HEK293T (cell line): ENCODE measurements at regions not wholly inside any gene's neighbourhood (a gene's known extent, or its start where the extent isn't known, plus 50 kb on each side); places are given as distances from the start of the nearest gene placed in this dataset.
"Not testable (repeated sequence)": the region's sequence is repeated elsewhere in the genome, so short reads cannot be mapped to it uniquely, and the experiment has no call there.

Experiments
- ARNT ChIP-seq: fragments of 450-650 bp; IDR thresholded peaks from 2 replicates; pipeline ENCODE4 v1.6.1; 2017; ENCODE audit warnings: mild to moderate bottlenecking
- BHLHE40 ChIP-seq: fragments of 450-650 bp; IDR thresholded peaks from 2 replicates; pipeline ENCODE4 v1.6.1; 2016; ENCODE audit warnings: mild to moderate bottlenecking, moderate library complexity, borderline replicate concordance
- ELF4 ChIP-seq: fragments of 450-650 bp; IDR thresholded peaks from 2 replicates; pipeline ENCODE4 v1.6.1; 2017; ENCODE audit warnings: antibody characterized with exemption
- FOXK2 ChIP-seq: fragments of 450-650 bp; IDR thresholded peaks from 2 replicates; pipeline ENCODE4 v1.6.1; 2016; ENCODE audit warnings: mild to moderate bottlenecking
- FOXM1 ChIP-seq: fragments of 450-650 bp; IDR thresholded peaks from 2 replicates; pipeline ENCODE4 v1.6.1; 2017; ENCODE audit warnings: mild to moderate bottlenecking, borderline replicate concordance
- L3MBTL2 ChIP-seq: fragments of 450-650 bp; conservative IDR thresholded peaks from 2 replicates; pipeline ENCODE4 v1.6.1; 2016; ENCODE audit warnings: mild to moderate bottlenecking
- LEF1 ChIP-seq: fragments of 450-650 bp; IDR thresholded peaks from 2 replicates; pipeline ENCODE4 v1.6.1; 2017; ENCODE audit warnings: mild to moderate bottlenecking, borderline replicate concordance
- NFRKB ChIP-seq: fragments of 450-650 bp; IDR thresholded peaks from 2 replicates; pipeline ENCODE4 v1.6.1; 2016; ENCODE audit warnings: mild to moderate bottlenecking, moderate library complexity
- SP1 ChIP-seq: fragments of 450-650 bp; IDR thresholded peaks from 2 replicates; pipeline ENCODE4 v1.6.1; 2017
- SUZ12 ChIP-seq: fragments of 450-650 bp; IDR thresholded peaks from 2 replicates; pipeline ENCODE4 v1.6.1; 2016; ENCODE audit warnings: mild to moderate bottlenecking
- ZNF384 ChIP-seq: fragments of 450-650 bp; IDR thresholded peaks from 2 replicates; pipeline ENCODE4 v1.6.1; 2016

DNA sequence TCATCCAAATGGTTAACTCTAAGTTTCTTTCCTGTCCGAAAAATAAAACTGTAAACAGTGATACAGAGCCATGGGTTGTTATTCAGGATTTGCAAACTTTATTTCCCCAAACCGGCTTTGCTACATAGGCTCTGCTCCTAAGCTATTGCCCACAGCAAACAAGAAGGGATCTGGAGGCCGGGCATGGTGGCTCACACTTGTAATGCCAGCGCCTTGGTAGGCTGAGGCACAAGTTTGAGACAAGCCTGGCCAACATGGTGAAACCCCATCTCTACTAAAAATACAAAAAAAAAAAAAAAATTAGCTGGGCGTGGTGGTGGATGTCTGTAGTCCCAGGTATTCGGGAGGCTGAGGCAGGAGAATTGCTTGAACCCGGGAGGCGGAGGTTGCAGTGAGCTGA is 60.6 kb upstream of the PMEPA1 start:
- TF ChIP-seq ARNT, SUZ12, BHLHE40, FOXM1, FOXK2, L3MBTL2, LEF1, NFRKB, ELF4, ZNF384, SP1: not testable (repeated sequence)
